T-helper 1 cell (primary cell): ENCODE measurements at regions not wholly inside any gene's neighbourhood (a gene's known extent, or its start where the extent isn't known, plus 50 kb on each side); places are given as distances from the start of the nearest gene placed in this dataset.

Experiments used
- DNase-seq, 5 donors: peaks; one replicate each; pipeline ENCODE4 v3.0.0-alpha.2; 2012 to 2020

DNA sequence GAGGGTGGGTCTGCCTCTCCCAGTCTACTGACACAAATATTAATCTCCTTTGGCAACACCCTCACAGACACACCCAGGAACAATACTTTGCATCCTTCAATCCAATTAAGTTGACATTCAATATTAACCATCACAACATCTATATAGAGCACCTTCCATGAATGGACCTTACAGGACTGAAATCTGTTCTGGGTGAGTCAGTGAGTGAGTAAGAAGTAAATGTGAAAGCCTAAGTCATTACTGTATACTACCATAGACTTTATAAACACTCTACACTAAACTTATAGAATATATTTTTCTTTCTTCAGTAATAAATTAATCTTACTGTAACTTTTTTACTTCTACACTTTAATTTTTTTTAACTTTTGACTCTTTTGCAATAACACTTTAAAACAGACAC, 993.8 kb upstream of the MAP3K7 start:
- DNase-seq = no peak

DNA sequence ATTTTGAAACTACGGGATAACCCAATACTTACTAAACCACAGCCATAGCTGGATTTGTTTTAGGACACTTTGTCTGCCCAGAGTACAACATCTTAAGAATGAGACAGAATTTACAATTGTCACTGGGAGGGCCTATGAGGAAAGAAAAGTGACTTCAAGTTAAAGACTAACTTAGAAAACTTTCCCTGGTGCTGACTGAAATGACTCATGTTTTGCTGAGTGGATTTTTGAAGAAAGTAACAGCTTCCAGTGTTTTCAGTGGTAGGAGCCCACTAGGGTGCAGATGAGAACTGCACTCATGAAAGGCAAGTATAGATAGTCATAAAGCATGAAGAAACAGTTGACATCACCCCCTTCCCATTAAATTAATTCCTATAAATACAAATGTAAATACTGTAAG, 988.2 kb upstream of the MAP3K7 start:
- DNase-seq = no peak

DNA sequence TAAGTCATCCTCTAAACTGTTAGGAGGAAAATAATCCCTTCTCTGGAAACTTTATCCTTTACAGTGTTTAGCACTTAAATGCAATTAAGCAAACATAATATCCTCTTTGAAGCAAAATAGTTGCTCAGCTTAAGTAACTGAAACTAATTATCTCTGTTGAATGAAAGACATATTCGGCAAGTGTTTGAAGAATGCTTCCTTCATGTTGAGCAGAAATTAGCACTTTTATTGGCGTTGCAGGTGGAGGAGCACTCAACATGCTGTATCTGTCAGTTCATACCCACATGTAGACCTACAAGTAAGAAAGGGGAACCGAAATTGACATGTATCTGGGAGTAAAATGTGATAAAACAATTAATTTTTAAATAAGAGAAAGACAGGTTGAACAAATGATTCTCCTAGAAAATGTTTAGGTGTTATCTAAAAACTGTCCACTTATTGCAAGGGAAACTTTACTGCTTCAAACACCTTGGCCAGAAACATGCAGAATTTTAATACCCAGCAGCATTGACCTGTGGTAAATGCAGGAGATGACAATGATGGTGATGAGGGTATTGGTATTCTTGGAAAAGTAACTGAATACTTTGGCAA, 987.0 kb upstream of the MAP3K7 start:
- DNase-seq = no peak

- DNase-seq = no peak
These were observed 986.0 kb upstream of the MAP3K7 start for GRCh38 chr6:91572878-91573277.

DNA sequence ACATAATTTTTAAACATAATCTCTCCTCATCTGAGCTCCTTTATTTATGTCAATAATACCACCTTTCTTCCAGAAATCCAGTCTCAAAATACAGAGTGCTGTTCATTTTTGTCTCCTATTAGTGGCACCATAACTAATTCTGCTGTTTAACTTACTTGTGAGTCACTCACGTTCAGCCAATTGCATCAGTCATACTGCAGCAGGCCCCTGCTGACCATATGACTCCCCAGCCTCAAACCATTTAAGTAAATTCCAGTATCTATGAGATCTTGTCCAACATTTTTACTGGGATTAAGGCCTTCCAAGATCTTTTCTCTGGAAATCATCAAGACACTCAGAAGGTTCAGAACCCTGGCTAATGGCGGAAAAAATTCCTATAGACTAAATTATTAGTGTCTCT, 982.2 kb upstream of the MAP3K7 start:
- DNase-seq = no peak

DNA sequence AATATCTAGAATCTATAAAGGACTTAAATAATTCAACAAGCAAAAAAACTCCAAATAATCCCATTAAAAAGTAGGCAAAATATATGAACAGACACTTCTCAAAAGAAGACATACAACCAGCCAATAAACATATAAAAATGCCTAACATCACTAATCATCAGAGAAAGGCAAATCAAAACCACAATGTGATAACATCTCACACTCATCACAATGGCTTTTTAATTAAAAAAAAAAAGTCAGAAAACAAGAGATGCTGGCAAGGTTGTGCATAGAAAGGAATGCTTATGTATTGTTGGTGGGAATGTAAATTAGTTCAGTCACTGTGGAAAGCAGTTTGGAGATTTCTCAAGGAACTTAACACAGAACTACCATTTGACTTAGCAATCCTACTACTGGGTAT, 979.6 kb upstream of the MAP3K7 start:
- no peak for DNase-seq

GRCh38 chr6:91565207-91565606, 978.3 kb upstream of the MAP3K7 start:
- DNase-seq = no peak

- no peak for DNase-seq
These were observed 976.1 kb upstream of the MAP3K7 start for GRCh38 chr6:91562955-91563354.

DNA sequence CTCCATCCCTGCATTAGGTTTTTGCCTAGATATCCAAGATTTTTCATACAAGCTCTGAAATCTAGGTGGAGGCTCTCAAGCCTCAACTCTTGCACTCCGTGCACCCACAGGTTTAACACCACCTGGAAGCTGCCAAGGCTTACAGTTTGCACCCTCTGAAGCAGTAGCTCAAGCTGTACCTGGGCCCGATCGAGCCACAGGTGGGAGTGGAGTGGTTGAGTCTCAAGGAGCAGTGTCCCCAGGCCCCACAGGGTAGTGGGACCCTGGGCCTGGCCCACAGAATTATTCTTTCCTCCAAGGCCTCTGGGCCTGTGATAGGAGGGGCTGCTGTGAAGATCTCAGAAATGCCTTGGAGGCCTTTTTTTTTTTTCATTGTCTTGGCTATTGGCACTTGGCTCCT, 973.5 kb upstream of the MAP3K7 start:
- no peak for DNase-seq

DNA sequence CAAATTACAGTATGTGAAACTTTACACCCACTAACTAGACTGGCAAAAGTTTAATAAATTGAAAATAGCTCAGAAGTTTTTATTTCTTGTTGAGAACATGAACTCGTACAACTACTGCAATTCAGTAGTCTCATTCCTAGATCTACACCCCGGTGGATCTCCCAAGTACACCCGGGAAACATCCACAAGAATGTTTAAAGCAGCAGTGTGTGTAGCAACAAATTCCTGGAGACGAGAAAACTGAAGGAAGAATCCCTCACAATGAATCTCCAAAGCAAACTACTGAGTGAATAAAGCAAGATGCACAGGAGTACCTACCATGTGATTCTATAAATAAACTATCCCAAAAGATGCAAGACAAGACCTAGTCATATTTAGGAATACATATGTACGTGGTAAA, 954.0 kb upstream of the MAP3K7 start:
- no peak for DNase-seq

GRCh38 chr6:91539456-91539855, 952.6 kb upstream of the MAP3K7 start:
- DNase-seq = no peak

- no peak for DNase-seq
These were observed 951.8 kb upstream of the MAP3K7 start for GRCh38 chr6:91538622-91539021.

DNA sequence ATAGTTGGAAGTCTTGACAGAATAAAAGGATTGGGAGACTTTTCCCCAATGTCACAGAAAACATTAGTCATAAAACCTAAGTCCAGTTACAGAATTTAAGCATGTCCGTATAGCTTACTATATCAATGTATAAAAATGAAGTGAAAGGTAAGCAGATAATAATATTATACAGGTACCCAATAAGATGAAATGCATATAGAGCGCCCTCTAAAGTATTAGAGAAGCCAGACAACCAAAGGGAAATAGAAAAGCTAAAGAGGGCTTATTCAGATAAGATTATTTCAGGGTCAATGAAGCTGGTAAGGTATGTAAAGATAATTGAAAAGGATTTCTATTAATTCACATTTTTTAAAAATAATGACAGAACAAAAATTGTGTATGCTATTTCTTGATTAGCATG, 947.7 kb upstream of the MAP3K7 start:
- no peak for DNase-seq

DNA sequence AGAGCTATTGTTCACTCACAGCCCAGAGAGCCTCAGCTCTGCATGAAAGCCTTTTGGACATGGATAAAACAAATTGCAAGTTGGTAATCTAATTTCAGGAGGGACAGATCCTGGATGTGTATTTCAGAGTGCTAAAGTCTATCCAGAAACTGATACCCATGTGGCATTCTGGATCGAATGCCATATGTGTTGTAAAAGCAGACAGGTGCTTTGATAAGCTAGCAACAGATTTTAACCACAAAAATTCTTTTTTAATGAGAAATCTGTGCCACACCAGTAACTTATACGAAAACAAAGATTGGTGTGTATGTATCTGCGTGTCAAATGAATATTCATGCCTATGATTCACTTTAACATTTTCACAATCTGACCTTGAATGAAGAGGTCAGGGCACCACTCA, 936.6 kb upstream of the MAP3K7 start:
- no peak for DNase-seq

DNA sequence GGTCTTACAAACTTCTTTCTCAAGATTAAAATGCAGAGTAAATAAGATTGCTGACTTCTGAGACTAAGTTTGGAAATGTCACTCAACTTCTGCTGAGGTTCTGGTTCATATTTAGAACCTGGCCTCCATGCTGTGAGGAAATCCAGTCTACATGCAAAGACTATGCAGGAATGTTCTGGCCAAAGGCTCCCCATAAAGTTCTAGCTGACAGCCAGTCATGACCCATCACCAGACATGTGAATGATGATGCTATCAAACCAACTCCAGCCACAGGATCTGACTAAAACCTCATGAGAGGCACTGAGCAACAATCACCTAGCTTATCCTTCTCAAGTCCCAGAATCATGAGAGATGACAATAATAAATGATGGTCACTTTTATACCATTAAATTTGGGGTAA, 935.1 kb upstream of the MAP3K7 start:
- DNase-seq = no peak

DNA sequence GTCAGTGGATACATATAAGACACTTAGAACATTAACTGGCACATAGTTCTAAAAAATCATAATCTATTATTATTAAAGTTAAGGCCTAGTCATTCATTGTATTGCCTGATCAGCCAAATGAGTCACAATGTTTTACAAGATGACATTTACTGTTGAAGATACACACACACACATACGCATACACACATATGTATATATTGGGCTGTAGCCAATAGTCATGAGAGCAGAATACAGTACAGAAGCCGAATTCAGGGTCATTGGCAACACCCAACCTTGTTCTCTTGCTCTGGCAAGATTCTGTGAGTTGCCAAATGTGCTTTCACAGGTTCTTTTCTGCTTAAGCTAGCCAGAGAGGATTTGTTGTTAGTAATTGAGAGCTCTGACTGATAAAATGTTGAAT, 922.8 kb upstream of the MAP3K7 start:
- no peak for DNase-seq

DNA sequence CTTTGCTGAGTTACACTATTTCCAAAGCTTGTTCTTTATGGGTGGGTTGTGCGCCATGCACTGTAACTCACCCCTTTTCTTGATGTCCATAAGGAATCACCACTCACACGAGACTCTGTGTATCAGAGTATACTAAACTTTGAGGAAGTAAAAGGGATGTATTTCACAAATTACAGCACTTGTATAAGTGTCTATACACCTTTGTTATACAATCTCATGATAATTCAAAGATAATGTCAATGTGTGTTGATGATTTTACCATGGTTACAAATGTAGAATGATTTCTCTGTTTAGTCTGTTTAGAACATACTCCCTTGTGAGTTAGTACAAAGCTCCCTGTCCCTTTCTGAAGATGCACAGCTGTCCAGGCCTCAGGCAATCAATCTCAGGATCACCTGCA, 922.2 kb upstream of the MAP3K7 start:
- DNase-seq = no peak

DNA sequence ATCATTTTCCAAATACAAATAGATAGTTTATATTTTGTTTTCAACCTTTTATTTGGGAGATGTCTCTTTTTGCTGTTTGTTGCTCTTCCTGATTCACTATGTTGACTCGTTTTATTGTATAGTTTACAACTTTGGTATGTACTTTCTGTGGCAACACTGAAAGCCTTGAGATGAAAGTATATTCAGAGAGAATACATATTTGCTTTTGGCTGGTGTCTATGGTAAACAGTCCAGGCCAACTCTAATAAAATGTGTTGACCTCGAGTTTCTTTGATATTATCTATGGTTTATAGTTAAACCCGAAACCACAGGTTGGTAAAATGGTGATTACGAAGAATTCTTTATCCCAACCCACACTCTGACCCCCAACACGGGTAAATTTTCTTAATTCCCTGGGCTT, 919.6 kb upstream of the MAP3K7 start:
- DNase-seq = no peak

GRCh38 chr6:91505199-91505598, 918.3 kb upstream of the MAP3K7 start:
- no peak for DNase-seq

DNA sequence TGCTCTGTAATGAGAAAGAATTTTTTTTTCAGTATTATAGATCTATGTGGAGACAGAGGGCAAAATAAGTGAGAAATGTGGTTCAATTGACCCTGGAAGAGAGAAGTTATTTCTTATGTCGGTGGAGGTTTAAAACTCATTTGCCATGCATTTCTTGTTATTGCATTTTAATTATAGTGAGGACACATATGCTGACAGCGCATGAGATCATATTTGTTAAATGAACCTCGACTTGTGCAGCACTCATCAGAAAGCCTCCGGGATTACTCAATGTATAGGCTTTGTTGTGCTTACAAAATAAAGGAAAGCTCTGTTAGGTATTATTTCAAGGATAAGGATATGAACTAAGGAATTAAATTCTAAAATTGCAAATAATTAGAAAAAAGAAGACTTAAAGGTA, 915.1 kb upstream of the MAP3K7 start:
- no peak for DNase-seq

DNA sequence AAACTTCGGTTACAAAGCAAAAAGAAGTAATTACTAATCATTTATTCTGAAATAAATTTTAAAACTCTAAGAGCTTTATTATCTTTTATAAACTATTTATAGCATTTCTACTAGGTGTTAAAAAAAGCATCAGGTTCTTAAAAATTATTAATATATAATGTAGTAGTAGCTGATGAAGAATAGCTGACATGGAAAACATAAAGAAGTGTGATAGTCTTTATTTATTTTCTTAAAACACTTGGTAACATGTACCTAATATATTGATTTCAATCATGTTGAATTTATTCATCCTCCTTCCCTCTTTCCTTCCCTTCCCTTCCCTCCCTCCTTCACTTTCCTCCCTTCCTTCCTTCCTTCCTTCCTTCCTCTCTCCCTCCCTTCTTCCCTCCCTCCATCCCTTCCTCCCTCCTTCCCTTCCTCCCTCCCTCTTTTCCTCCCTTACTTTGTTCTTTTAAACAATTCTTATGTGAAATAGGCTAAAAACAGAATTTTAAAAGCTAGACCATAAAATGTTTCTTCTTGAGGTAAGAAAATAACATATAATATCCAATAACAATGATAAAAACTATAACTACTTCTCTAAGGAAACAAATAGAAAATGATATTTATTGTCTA, 913.9 kb upstream of the MAP3K7 start:
- DNase-seq = no peak

- no peak for DNase-seq
These were observed 911.7 kb upstream of the MAP3K7 start for GRCh38 chr6:91498576-91498975.

DNA sequence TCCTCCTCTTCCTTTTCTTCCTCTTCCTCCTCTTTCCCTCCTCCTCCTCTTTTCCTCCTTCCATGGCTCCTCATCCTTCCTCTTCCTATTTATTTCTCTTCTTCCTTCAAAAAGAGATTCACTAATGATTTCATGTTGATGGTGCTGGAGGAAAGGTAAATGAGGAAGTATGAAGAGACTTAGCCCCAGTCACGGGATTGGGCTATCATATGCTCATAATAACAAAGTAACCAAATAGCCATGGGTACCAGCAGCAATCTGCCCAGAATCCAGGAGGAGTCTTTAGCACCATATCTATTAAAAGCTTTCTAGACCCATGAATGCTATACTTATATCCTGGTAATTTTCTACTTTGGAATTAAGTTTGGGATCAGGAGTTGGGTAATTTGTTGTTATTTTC, 910.9 kb upstream of the MAP3K7 start:
- no peak for DNase-seq

DNA sequence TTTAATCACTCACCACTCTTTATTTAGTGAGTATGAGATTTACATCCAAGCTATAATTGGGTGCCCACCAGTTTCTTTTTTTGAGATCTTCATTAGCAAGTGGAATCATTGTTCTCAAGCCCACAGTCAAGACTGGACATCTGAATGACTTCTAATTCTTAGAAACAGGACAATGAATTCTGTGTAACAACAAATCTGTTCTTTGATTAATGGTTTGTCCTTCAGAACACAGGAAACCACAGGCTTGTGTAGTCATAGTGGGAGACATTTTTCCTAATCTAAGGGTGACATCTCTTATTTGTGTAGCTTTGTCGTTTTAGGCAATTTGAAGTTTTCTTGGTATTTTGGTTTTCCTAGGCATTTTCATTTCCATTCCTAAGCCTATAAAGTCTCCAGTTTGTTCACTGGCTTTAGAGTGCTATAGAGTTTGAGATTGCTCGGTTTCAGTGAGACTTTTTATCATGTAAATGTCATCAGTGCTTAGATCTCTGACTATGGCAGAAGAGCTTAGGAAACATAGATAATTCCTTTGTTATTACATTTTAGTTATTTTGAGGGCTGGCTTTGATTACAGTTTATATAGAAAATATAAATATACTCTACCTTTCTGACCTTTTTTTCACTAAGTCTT, 903.9 kb upstream of the MAP3K7 start:
- no peak for DNase-seq
